Endothelial cell (in vitro differentiated cells): ENCODE measurements at regions not wholly inside any gene's neighbourhood (a gene's known extent, or its start where the extent isn't known, plus 50 kb on each side); places are given as distances from the start of the nearest gene placed in this dataset.

Experiments
- DNase-seq: peaks from one replicate; pipeline ENCODE4 v3.0.0; 2021; ENCODE audit warnings: low spot score
- H3K27ac Mint-ChIP-seq: one replicate; pipeline ENCODE4 v1.8.0; 2021; ENCODE audit warnings: mixed read lengths, inconsistent platforms; ENCODE audit not compliant: unreplicated experiment
- H3K27me3 Mint-ChIP-seq: one replicate; pipeline ENCODE4 v1.8.0; 2021; ENCODE audit warnings: mild to moderate bottlenecking, moderate library complexity, mixed read lengths, inconsistent platforms; ENCODE audit not compliant: unreplicated experiment
- H3K36me3 Mint-ChIP-seq: one replicate; pipeline ENCODE4 v1.8.0; 2021; ENCODE audit warnings: mild to moderate bottlenecking, low read depth, mixed read lengths, inconsistent platforms; ENCODE audit not compliant: unreplicated experiment
- H3K4me1 Mint-ChIP-seq: one replicate; pipeline ENCODE4 v1.8.0; 2021; ENCODE audit warnings: mild to moderate bottlenecking, mixed read lengths, inconsistent platforms; ENCODE audit not compliant: unreplicated experiment
- H3K4me3 Mint-ChIP-seq: one replicate; pipeline ENCODE4 v1.8.0; 2021; ENCODE audit warnings: mild to moderate bottlenecking, mixed read lengths, inconsistent platforms; ENCODE audit not compliant: unreplicated experiment
- H3K9me3 Mint-ChIP-seq: one replicate; pipeline ENCODE4 v1.8.0; 2021; ENCODE audit warnings: mixed read lengths, inconsistent platforms; ENCODE audit not compliant: unreplicated experiment
- TF ChIP-seq, protein P1 (sequence below): fragments of 200-600 bp; sonication (generic); IDR thresholded peaks from one replicate; pipeline ENCODE4 v1.5.0; 2021; ENCODE audit warnings: antibody characterized with exemption; ENCODE audit not compliant: unreplicated experiment

DNA sequence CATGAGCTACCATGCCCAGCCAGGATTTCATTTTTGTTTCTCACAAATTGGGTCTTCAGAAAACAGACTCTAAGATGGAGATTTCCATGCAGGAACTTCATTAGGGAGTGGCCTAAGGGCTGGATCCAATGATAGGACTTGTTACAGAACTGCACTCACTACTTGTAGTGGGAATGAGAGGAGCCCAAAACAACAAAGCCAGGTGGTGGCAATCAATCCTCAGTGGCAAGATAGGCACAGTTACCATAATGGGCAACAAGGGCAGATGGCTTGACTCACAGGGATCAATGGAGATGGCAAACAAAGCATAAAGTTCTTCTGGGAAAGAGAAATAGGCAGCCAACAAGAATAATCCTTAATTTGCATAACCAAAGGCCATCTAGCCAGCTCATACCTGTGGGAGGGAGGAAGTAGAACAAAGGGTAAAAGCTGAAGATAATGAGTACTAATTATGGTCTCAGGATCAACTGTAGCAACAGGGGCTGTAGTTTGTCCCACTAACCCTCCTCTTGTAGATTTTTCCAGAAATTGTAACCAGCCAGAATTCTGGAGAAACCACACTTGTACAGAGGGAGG is 72.8 kb upstream of the MAPK10 start:
- no peak for DNase-seq
- TF ChIP-seq, protein P1, sequence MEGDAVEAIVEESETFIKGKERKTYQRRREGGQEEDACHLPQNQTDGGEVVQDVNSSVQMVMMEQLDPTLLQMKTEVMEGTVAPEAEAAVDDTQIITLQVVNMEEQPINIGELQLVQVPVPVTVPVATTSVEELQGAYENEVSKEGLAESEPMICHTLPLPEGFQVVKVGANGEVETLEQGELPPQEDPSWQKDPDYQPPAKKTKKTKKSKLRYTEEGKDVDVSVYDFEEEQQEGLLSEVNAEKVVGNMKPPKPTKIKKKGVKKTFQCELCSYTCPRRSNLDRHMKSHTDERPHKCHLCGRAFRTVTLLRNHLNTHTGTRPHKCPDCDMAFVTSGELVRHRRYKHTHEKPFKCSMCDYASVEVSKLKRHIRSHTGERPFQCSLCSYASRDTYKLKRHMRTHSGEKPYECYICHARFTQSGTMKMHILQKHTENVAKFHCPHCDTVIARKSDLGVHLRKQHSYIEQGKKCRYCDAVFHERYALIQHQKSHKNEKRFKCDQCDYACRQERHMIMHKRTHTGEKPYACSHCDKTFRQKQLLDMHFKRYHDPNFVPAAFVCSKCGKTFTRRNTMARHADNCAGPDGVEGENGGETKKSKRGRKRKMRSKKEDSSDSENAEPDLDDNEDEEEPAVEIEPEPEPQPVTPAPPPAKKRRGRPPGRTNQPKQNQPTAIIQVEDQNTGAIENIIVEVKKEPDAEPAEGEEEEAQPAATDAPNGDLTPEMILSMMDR: no peak
- no peaks in the 10 kb centered on the region for H3K4me1 Mint-ChIP-seq
- no peaks in the 10 kb centered on the region for H3K36me3 Mint-ChIP-seq
- H3K4me3 Mint-ChIP-seq: no peak overlapping the region
- H3K27me3 Mint-ChIP-seq: peaks cover 1% of the 10 kb centered on the region
- no peaks in the 10 kb centered on the region for H3K9me3 Mint-ChIP-seq
- no peak overlapping the region for H3K27ac Mint-ChIP-seq

DNA sequence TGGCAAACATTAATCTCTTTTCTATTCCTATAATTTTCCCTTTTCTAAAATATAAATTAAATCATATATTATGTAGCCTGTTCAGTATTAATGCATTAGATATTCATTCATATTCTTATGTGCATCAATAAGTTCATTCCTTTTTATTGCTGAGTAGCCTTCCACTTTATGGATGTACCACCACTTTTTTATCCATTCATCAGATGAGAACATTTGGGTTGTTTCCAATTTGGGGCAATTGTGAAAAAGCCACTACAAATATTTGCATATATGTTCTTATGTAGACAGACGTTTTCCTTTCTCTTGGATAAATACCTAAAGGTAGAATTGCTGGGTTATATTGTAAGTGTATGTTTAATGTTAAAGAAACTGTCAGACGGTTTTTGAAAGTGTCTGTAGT is 79.4 kb upstream of the MAPK10 start:
- Mint-ChIP-seq H3K9me3 (peaks cover 4% of the 10 kb centered on the region), H3K4me1 (peaks cover 3% of the 10 kb centered on the region), H3K36me3 (no peaks in the 10 kb centered on the region), H3K27ac (no peak overlapping the region), H3K4me3 (no peak overlapping the region), H3K27me3 (no peaks in the 10 kb centered on the region)
- no peak for DNase-seq
- TF ChIP-seq, protein P1: no peak

DNA sequence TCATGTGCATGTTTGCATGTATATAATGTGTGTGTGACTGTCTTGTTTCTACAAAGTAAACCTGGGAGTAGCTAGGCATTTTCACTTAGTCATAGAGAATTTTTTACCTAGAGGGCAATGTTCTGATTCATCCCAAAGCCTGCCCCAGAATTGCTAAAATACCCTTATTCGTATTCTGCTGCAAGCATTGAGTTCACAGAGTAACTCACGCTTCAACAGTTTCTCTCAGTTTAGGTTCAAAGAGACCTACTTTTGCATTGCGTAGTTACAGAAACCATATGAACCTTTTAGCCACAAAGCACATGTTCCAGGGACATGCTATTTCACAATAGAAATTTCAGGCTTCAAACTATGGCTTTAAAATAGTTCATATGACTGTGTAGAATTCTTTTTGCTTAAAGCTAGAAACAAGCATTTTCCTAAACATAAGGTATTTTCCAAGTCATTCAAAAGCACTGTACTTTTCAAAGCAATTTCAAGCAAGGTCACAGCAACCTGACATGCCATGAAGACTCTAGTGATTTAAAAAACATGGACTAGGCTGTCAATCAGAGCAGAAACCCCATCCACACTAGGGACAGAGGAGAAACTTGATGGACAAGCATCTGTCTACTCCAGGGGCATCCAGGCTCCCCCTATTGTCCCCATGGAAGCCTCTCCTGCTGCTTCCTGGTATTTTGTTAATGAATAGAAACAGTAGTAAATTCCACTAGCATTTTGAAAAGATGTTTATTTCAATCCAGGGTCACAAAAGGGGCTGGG is 81.5 kb upstream of the MAPK10 start:
- TF ChIP-seq, protein P1: no peak
- no peaks in the 10 kb centered on the region for H3K27me3 Mint-ChIP-seq
- no peak overlapping the region for H3K4me3 Mint-ChIP-seq
- DNase-seq: no peak
- H3K27ac Mint-ChIP-seq: no peak overlapping the region
- peaks cover 3% of the 10 kb centered on the region for H3K36me3 Mint-ChIP-seq
- peaks cover 3% of the 10 kb centered on the region for H3K4me1 Mint-ChIP-seq
- peaks cover 4% of the 10 kb centered on the region for H3K9me3 Mint-ChIP-seq

DNA sequence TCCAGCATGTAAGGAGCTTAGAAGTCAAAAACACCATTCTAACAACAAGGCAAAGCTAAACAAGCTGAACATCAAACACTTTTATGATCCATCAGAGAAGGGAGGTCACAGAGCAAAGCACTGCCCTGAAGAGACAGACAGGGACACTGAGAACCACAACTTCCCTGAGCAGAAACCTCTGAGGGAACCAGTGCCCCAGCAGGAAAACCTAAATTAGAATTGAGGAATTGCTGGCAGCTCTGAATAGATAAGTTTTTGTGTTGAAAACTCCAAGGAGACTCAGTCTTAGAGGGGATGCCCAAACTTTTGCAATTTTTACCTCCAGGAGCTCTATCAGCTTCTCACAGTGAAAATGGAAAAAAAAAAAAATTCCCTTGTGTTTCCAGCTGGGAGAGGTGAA is 83.0 kb upstream of the MAPK10 start:
- H3K4me1 Mint-ChIP-seq: peaks cover 3% of the 10 kb centered on the region
- TF ChIP-seq, protein P1: no peak
- H3K36me3 Mint-ChIP-seq: peaks cover 3% of the 10 kb centered on the region
- peaks cover 4% of the 10 kb centered on the region for H3K9me3 Mint-ChIP-seq
- no peaks in the 10 kb centered on the region for H3K27me3 Mint-ChIP-seq
- H3K27ac Mint-ChIP-seq: no peak overlapping the region
- no peak overlapping the region for H3K4me3 Mint-ChIP-seq
- no peak for DNase-seq

DNA sequence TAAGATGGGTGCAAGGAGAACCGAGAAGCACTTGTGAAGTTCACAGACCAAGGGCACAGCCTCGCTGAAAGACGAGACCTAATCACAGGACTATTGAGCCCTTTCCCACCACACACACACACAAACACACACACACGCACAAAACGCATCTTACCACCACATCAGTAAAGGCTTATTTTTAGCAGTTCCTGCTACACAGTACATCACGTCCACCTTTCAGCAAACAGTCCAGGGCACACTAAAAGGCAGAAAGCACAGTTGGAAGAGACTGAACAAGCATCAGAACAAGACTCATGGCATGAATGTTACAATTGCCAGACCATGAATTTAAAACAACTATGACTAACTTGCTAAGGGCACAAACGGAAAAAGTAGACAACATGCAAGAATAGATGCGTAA is 83.6 kb upstream of the MAPK10 start:
- Mint-ChIP-seq H3K4me3 (no peak overlapping the region), H3K27ac (no peak overlapping the region), H3K9me3 (peaks cover 4% of the 10 kb centered on the region), H3K4me1 (peaks cover 3% of the 10 kb centered on the region), H3K36me3 (peaks cover 3% of the 10 kb centered on the region), H3K27me3 (no peaks in the 10 kb centered on the region)
- DNase-seq: no peak
- TF ChIP-seq, protein P1: no peak
